GM23338 (cell line): ENCODE measurements at regions not wholly inside any gene's neighbourhood (a gene's known extent, or its start where the extent isn't known, plus 50 kb on each side); places are given as distances from the start of the nearest gene placed in this dataset.

Source experiments
- ATAC-seq: fragments of 200-7000 bp; cut with Tn5 transposase; 3 replicates; pipeline ENCODE4 v1.9.1; 2020
- DNase-seq: peaks from one replicate; pipeline ENCODE4 v3.0.0-alpha.2; 2015; ENCODE audit warnings: low spot score
- H2AFZ ChIP-seq: fragments of 200-600 bp; sonication (generic); 2 replicates; pipeline ENCODE4 v1.8.0; 2016; ENCODE audit warnings: antibody characterized with exemption, mild to moderate bottlenecking, moderate library complexity
- H3F3A ChIP-seq: fragments of 200-600 bp; sonication (generic); replicated peaks from 2 replicates; pipeline ENCODE4 v1.8.0; 2017; ENCODE audit warnings: antibody characterized with exemption, mixed run types, low read depth
- H3K27ac ChIP-seq: fragments of 200-600 bp; sonication (generic); 2 replicates; pipeline ENCODE4 v1.6.1; 2016; ENCODE audit warnings: low read depth
- H3K27me3 ChIP-seq: fragments of 200-600 bp; sonication (generic); 2 replicates; pipeline ENCODE4 v1.8.0; 2016; ENCODE audit warnings: mild to moderate bottlenecking, mixed run types, moderate library complexity; ENCODE audit not compliant: insufficient read depth
- H3K36me3 ChIP-seq: fragments of 200-600 bp; sonication (generic); 2 replicates; pipeline ENCODE4 v1.8.0; 2016; ENCODE audit warnings: mild to moderate bottlenecking; ENCODE audit not compliant: insufficient read depth
- H3K4me1 ChIP-seq: fragments of 200-600 bp; sonication (generic); 2 replicates; pipeline ENCODE4 v1.8.0; 2016; ENCODE audit warnings: mild to moderate bottlenecking, moderate library complexity; ENCODE audit not compliant: insufficient read depth
- H3K4me2 ChIP-seq: fragments of 200-600 bp; sonication (generic); 2 replicates; pipeline ENCODE4 v1.7.1; 2017; ENCODE audit warnings: mixed run types
- H3K4me3 ChIP-seq: fragments of 200-600 bp; sonication (generic); 2 replicates; pipeline ENCODE4 v1.6.1; 2016; ENCODE audit warnings: mixed run types
- H3K79me2 ChIP-seq: fragments of 200-600 bp; sonication (generic); replicated peaks from 2 replicates; pipeline ENCODE4 v1.8.0; 2017; ENCODE audit warnings: mild to moderate bottlenecking; ENCODE audit not compliant: insufficient read depth
- H3K9me2 ChIP-seq: fragments of 200-600 bp; sonication (generic); 2 replicates; pipeline ENCODE4 v1.8.0; 2017; ENCODE audit not compliant: insufficient read depth
- H4K20me1 ChIP-seq: fragments of 200-600 bp; sonication (generic); replicated peaks from 2 replicates; pipeline ENCODE4 v1.8.0; 2017; ENCODE audit warnings: mild to moderate bottlenecking; ENCODE audit not compliant: insufficient read depth
- H3K27ac Mint-ChIP-seq: 2 replicates; pipeline ENCODE4 v1.8.0; 2020; ENCODE audit warnings: inconsistent platforms, mild to moderate bottlenecking, moderate library complexity, mixed read lengths
- H3K27me3 Mint-ChIP-seq: 3 replicates; pipeline ENCODE4 v1.8.0; 2022; ENCODE audit warnings: low read depth, mild to moderate bottlenecking, moderate library complexity, mixed read lengths, inconsistent platforms; ENCODE audit not compliant: insufficient read depth, poor library complexity
- H3K36me3 Mint-ChIP-seq: 3 replicates; pipeline ENCODE4 v1.8.0; 2021; ENCODE audit warnings: low read depth, mild to moderate bottlenecking, inconsistent platforms, moderate library complexity, mixed read lengths
- H3K4me1 Mint-ChIP-seq: 3 replicates; pipeline ENCODE4 v1.8.0; 2020; ENCODE audit warnings: mild to moderate bottlenecking, inconsistent platforms, mixed read lengths
- H3K4me3 Mint-ChIP-seq: 3 replicates; pipeline ENCODE4 v1.8.0; 2021; ENCODE audit warnings: moderate library complexity, mild to moderate bottlenecking, inconsistent platforms, mixed read lengths
- H3K9me3 Mint-ChIP-seq: 3 replicates; pipeline ENCODE4 v1.8.0; 2020; ENCODE audit warnings: moderate library complexity, mild to moderate bottlenecking, inconsistent platforms, mixed read lengths
- CREB1 ChIP-seq: fragments of 250-450 bp; sonication (Bioruptor Pico); IDR thresholded peaks from 2 replicates; pipeline ENCODE4 v1.5.0; 2020; ENCODE audit warnings: low read depth, mild to moderate bottlenecking, moderate library complexity
- EZH2 ChIP-seq: fragments of 200-600 bp; sonication (generic); IDR thresholded peaks from one replicate; pipeline ENCODE4 v1.8.0; 2017; ENCODE audit warnings: antibody characterized with exemption, mild to moderate bottlenecking, low read depth; ENCODE audit not compliant: unreplicated experiment
- EZH2phosphoT487 ChIP-seq: fragments of 200-600 bp; sonication (generic); IDR thresholded peaks from one replicate; pipeline ENCODE4 v1.8.1; 2018; ENCODE audit warnings: antibody characterized with exemption; ENCODE audit not compliant: unreplicated experiment
- JUNB ChIP-seq: IDR thresholded peaks from one replicate; pipeline ENCODE4 v1.6.1; 2016; ENCODE audit warnings: antibody characterized with exemption; ENCODE audit not compliant: unreplicated experiment
- NANOG ChIP-seq: IDR thresholded peaks from 2 replicates; pipeline ENCODE4 v1.6.1; 2016; ENCODE audit warnings: antibody characterized with exemption, borderline replicate concordance
- POLR2AphosphoS5 ChIP-seq: IDR thresholded peaks from 2 replicates; pipeline ENCODE4 v1.6.1; 2016; ENCODE audit warnings: antibody characterized with exemption, low read depth
- STAT1 ChIP-seq: IDR thresholded peaks from one replicate; pipeline ENCODE4 v1.6.1; 2016; ENCODE audit warnings: antibody characterized with exemption; ENCODE audit not compliant: unreplicated experiment
- ZNF114 ChIP-seq: fragments of 250-450 bp; sonication (Bioruptor Pico); IDR thresholded peaks from 2 replicates; pipeline ENCODE4 v1.5.0; 2020; ENCODE audit warnings: mild to moderate bottlenecking, moderate library complexity
- ZNF331 ChIP-seq: fragments of 250-450 bp; sonication (Bioruptor Pico); IDR thresholded peaks from 2 replicates; pipeline ENCODE4 v1.5.0; 2020; ENCODE audit warnings: low read depth, mild to moderate bottlenecking, moderate library complexity
- TF ChIP-seq, protein P1 (sequence below): fragments of 250-450 bp; sonication (Bioruptor Pico); IDR thresholded peaks from 2 replicates; pipeline ENCODE4 v1.5.0; 2020; ENCODE audit warnings: mild to moderate bottlenecking, moderate library complexity
- TF ChIP-seq, protein P2 (sequence below), 2 experiments: fragments of 200-600 bp in 1 of 2; sonication (generic) in 1 of 2; conservative IDR thresholded peaks; 2 replicates each; pipeline versions ENCODE4 v1.5.1 to v1.6.1; 2016 to 2017; ENCODE audit warnings: antibody characterized with exemption in 2 of 2, low read depth in 2 of 2, mild to moderate bottlenecking in 2 of 2, moderate library complexity in 1 of 2
- TF ChIP-seq, protein P3 (sequence below): IDR thresholded peaks from one replicate; pipeline ENCODE4 v1.6.1; 2018; ENCODE audit warnings: antibody characterized with exemption; ENCODE audit not compliant: unreplicated experiment
- TF ChIP-seq, protein P4 (sequence below): IDR thresholded peaks from 2 replicates; pipeline ENCODE4 v1.6.1; 2016; ENCODE audit warnings: antibody characterized with exemption

DNA sequence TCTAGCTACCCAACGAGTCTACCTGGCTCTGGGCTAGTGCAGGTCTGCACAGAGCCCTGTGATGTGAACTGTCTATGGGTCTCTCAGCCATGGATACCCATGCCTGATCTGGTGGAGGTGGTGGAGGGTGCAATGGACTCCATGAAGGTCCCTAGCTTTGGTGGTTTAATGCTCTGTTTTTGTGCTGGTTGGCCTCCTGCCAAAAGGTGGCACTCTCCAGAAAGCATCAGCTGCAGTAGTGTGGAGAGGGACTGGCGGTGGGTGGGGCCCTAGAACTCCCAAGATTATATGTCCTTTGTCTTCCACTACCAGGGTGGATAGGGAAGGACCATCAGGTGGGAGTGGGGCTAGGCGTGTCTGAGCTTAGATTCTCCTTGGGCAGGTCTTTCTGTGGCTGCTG, 290.1 kb downstream of the AGTPBP1 start (continued):
- TF ChIP-seq, protein P1, sequence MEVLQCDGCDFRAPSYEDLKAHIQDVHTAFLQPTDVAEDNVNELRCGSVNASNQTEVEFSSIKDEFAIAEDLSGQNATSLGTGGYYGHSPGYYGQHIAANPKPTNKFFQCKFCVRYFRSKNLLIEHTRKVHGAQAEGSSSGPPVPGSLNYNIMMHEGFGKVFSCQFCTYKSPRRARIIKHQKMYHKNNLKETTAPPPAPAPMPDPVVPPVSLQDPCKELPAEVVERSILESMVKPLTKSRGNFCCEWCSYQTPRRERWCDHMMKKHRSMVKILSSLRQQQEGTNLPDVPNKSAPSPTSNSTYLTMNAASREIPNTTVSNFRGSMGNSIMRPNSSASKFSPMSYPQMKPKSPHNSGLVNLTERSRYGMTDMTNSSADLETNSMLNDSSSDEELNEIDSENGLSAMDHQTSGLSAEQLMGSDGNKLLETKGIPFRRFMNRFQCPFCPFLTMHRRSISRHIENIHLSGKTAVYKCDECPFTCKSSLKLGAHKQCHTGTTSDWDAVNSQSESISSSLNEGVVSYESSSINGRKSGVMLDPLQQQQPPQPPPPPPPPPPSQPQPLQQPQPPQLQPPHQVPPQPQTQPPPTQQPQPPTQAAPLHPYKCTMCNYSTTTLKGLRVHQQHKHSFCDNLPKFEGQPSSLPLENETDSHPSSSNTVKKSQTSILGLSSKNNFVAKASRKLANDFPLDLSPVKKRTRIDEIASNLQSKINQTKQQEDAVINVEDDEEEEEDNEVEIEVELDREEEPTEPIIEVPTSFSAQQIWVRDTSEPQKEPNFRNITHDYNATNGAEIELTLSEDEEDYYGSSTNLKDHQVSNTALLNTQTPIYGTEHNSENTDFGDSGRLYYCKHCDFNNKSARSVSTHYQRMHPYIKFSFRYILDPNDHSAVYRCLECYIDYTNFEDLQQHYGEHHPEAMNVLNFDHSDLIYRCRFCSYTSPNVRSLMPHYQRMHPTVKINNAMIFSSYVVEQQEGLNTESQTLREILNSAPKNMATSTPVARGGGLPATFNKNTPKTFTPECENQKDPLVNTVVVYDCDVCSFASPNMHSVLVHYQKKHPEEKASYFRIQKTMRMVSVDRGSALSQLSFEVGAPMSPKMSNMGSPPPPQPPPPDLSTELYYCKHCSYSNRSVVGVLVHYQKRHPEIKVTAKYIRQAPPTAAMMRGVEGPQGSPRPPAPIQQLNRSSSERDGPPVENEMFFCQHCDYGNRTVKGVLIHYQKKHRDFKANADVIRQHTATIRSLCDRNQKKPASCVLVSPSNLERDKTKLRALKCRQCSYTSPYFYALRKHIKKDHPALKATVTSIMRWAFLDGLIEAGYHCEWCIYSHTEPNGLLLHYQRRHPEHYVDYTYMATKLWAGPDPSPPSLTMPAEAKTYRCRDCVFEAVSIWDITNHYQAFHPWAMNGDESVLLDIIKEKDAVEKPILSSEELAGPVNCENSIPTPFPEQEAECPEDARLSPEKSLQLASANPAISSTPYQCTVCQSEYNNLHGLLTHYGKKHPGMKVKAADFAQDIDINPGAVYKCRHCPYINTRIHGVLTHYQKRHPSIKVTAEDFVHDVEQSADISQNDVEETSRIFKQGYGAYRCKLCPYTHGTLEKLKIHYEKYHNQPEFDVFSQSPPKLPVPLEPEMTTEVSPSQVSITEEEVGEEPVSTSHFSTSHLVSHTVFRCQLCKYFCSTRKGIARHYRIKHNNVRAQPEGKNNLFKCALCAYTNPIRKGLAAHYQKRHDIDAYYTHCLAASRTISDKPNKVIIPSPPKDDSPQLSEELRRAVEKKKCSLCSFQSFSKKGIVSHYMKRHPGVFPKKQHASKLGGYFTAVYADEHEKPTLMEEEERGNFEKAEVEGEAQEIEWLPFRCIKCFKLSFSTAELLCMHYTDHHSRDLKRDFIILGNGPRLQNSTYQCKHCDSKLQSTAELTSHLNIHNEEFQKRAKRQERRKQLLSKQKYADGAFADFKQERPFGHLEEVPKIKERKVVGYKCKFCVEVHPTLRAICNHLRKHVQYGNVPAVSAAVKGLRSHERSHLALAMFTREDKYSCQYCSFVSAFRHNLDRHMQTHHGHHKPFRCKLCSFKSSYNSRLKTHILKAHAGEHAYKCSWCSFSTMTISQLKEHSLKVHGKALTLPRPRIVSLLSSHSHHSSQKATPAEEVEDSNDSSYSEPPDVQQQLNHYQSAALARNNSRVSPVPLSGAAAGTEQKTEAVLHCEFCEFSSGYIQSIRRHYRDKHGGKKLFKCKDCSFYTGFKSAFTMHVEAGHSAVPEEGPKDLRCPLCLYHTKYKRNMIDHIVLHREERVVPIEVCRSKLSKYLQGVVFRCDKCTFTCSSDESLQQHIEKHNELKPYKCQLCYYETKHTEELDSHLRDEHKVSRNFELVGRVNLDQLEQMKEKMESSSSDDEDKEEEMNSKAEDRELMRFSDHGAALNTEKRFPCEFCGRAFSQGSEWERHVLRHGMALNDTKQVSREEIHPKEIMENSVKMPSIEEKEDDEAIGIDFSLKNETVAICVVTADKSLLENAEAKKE (CRISPR knock-in tag), result no peak
- TF ChIP-seq NANOG (no peak), EZH2phosphoT487 (no peak), STAT1 (no peak)

DNA sequence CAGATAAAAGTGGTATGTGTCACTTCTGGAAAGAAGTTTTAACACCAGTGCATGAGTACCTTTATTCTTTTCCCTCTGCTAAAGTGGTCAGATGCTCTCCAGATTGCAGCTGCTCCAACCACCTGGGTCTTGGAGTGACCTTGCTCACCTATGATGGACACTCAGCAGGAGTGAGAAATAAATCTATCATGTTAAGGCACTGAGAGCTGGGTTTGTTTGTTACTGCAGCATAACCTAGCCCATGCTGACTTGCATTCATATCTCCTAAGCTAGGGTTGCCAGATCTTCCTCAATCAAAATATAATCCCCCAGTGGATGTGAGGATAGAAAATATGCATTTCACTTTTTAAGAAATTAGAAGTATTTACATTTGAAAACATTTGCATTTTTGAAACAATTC, 295.9 kb downstream of the AGTPBP1 start:
- no peaks in the 10 kb centered on the region for H3K4me1 Mint-ChIP-seq
- H3K27ac Mint-ChIP-seq, result no peak overlapping the region
- Histone ChIP-seq H3K4me3 (no peak overlapping the region), H3K27ac (no peak overlapping the region), H3K4me1 (no peaks in the 10 kb centered on the region), H2AFZ (0 out of 2 replicates have a peak overlapping the region, but pooled peaks have one; percentile 45), H3K79me2 (no peaks in the 10 kb centered on the region), H3K9me2 (no peaks in the 10 kb centered on the region), H3K4me2 (no peak overlapping the region), H3K27me3 (no peaks in the 10 kb centered on the region), H3F3A (no peaks in the 10 kb centered on the region), H4K20me1 (no peaks in the 10 kb centered on the region), H3K36me3 (no peaks in the 10 kb centered on the region; the same call in 1 of the 2 replicates)
- no peak overlapping the region for H3K4me3 Mint-ChIP-seq
- DNase-seq (no peak), ATAC-seq (no peak)
- no peaks in the 10 kb centered on the region; the same call in 1 of the 3 replicates for H3K36me3 Mint-ChIP-seq
- peaks cover 7% of the 10 kb centered on the region; the same call in 2 of the 3 replicates for H3K9me3 Mint-ChIP-seq
- H3K27me3 Mint-ChIP-seq, result no peaks in the 10 kb centered on the region
- TF ChIP-seq NANOG (no peak), JUNB (no peak), STAT1 (no peak), EZH2 (no peak), ZNF114 (CRISPR knock-in tag) (no peak), EZH2phosphoT487 (no peak), ZNF331 (CRISPR knock-in tag) (no peak), CREB1 (CRISPR knock-in tag) (no peak), POLR2AphosphoS5 (no peak)
- TF ChIP-seq, protein P2, sequence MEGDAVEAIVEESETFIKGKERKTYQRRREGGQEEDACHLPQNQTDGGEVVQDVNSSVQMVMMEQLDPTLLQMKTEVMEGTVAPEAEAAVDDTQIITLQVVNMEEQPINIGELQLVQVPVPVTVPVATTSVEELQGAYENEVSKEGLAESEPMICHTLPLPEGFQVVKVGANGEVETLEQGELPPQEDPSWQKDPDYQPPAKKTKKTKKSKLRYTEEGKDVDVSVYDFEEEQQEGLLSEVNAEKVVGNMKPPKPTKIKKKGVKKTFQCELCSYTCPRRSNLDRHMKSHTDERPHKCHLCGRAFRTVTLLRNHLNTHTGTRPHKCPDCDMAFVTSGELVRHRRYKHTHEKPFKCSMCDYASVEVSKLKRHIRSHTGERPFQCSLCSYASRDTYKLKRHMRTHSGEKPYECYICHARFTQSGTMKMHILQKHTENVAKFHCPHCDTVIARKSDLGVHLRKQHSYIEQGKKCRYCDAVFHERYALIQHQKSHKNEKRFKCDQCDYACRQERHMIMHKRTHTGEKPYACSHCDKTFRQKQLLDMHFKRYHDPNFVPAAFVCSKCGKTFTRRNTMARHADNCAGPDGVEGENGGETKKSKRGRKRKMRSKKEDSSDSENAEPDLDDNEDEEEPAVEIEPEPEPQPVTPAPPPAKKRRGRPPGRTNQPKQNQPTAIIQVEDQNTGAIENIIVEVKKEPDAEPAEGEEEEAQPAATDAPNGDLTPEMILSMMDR (conservative IDR thresholded peaks at IDR 0.05; ENCODE audit: low read depth in 2 of 2), result no peak
- TF ChIP-seq, protein P3, sequence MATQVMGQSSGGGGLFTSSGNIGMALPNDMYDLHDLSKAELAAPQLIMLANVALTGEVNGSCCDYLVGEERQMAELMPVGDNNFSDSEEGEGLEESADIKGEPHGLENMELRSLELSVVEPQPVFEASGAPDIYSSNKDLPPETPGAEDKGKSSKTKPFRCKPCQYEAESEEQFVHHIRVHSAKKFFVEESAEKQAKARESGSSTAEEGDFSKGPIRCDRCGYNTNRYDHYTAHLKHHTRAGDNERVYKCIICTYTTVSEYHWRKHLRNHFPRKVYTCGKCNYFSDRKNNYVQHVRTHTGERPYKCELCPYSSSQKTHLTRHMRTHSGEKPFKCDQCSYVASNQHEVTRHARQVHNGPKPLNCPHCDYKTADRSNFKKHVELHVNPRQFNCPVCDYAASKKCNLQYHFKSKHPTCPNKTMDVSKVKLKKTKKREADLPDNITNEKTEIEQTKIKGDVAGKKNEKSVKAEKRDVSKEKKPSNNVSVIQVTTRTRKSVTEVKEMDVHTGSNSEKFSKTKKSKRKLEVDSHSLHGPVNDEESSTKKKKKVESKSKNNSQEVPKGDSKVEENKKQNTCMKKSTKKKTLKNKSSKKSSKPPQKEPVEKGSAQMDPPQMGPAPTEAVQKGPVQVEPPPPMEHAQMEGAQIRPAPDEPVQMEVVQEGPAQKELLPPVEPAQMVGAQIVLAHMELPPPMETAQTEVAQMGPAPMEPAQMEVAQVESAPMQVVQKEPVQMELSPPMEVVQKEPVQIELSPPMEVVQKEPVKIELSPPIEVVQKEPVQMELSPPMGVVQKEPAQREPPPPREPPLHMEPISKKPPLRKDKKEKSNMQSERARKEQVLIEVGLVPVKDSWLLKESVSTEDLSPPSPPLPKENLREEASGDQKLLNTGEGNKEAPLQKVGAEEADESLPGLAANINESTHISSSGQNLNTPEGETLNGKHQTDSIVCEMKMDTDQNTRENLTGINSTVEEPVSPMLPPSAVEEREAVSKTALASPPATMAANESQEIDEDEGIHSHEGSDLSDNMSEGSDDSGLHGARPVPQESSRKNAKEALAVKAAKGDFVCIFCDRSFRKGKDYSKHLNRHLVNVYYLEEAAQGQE, result no peak
- TF ChIP-seq, protein P4, sequence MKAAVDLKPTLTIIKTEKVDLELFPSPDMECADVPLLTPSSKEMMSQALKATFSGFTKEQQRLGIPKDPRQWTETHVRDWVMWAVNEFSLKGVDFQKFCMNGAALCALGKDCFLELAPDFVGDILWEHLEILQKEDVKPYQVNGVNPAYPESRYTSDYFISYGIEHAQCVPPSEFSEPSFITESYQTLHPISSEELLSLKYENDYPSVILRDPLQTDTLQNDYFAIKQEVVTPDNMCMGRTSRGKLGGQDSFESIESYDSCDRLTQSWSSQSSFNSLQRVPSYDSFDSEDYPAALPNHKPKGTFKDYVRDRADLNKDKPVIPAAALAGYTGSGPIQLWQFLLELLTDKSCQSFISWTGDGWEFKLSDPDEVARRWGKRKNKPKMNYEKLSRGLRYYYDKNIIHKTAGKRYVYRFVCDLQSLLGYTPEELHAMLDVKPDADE, result no peak
